ENCODE measurements at regions not wholly inside any gene's neighbourhood (a gene's known extent, or its start where the extent isn't known, plus 50 kb on each side); places are given as distances from the start of the nearest gene placed in this dataset.

- H4K20me1 ChIP-seq (ENCODE audit: low read depth, low read length), result no peaks in the 10 kb centered on the region
- H3K4me2 ChIP-seq (ENCODE audit: low read depth, low read length, poor library complexity, severe bottlenecking), result no peak overlapping the region
- H3K79me2 ChIP-seq (ENCODE audit: insufficient read depth, low read length), result no peaks in the 10 kb centered on the region
- H3K9me3 ChIP-seq (ENCODE audit: insufficient read depth, low read length), result no peaks in the 10 kb centered on the region
- no peaks in the 10 kb centered on the region for H3K36me3 ChIP-seq (ENCODE audit: low read length)
- TF ChIP-seq CTCF (IDR thresholded peaks at IDR 0.05; ENCODE audit: insufficient read depth, low read length, poor library complexity, severe bottlenecking) (no peak), EZH2phosphoT487 (conservative IDR thresholded peaks at IDR 0.05; ENCODE audit: low read length) (no peak)
- H3K9ac ChIP-seq (ENCODE audit: low read length), result no peak overlapping the region
- H2AFZ ChIP-seq (ENCODE audit: low read depth, low read length, severe bottlenecking), result no peak overlapping the region
- no peak overlapping the region for H3K27ac ChIP-seq (ENCODE audit: low read depth, low read length)
- no peaks in the 10 kb centered on the region for H3K27me3 ChIP-seq (ENCODE audit: low read length)
- H3K9me2 ChIP-seq (replicated peaks; ENCODE audit: insufficient read depth, low read length), result no peaks in the 10 kb centered on the region
- peaks cover 11% of the 10 kb centered on the region; the same call in 1 of the 2 replicates for H3F3A ChIP-seq (ENCODE audit: insufficient read depth)
- H3K4me3 ChIP-seq (ENCODE audit: insufficient read depth, low read length, poor library complexity, severe bottlenecking), result no peak overlapping the region
These were observed 222.0 kb upstream of the IL12A start for GRCh38 chr3:159766563-159767185.

GRCh38 chr3:159770998-159771397, 217.6 kb upstream of the IL12A start:
- H3K9ac ChIP-seq (ENCODE audit: low read length), result no peak overlapping the region
- no peaks in the 10 kb centered on the region for H4K20me1 ChIP-seq (ENCODE audit: low read depth, low read length)
- no peaks in the 10 kb centered on the region for H3K36me3 ChIP-seq (ENCODE audit: low read length)
- no peaks in the 10 kb centered on the region for H3K27me3 ChIP-seq (ENCODE audit: low read length)
- no peaks in the 10 kb centered on the region for H3K79me2 ChIP-seq (ENCODE audit: insufficient read depth, low read length)
- TF ChIP-seq CTCF (IDR thresholded peaks at IDR 0.05; ENCODE audit: insufficient read depth, low read length, poor library complexity, severe bottlenecking), result no peak
- TF ChIP-seq EZH2phosphoT487 (conservative IDR thresholded peaks at IDR 0.05; ENCODE audit: low read length), result no peak
- no peak overlapping the region for H2AFZ ChIP-seq (ENCODE audit: low read depth, low read length, severe bottlenecking)
- no peaks in the 10 kb centered on the region for H3K9me2 ChIP-seq (replicated peaks; ENCODE audit: insufficient read depth, low read length)
- peaks cover 2% of the 10 kb centered on the region; the same call in 1 of the 2 replicates for H3F3A ChIP-seq (ENCODE audit: insufficient read depth)
- no peak overlapping the region for H3K27ac ChIP-seq (ENCODE audit: low read depth, low read length)
- no peak overlapping the region for H3K4me2 ChIP-seq (ENCODE audit: low read depth, low read length, poor library complexity, severe bottlenecking)
- H3K4me3 ChIP-seq (ENCODE audit: insufficient read depth, low read length, poor library complexity, severe bottlenecking), result no peak overlapping the region
- H3K9me3 ChIP-seq (ENCODE audit: insufficient read depth, low read length), result no peaks in the 10 kb centered on the region

- H3K36me3 ChIP-seq (ENCODE audit: low read length), result no peaks in the 10 kb centered on the region
- H2AFZ ChIP-seq (ENCODE audit: low read depth, low read length, severe bottlenecking), result no peak overlapping the region
- H3K9ac ChIP-seq (ENCODE audit: low read length), result no peak overlapping the region
- no peaks in the 10 kb centered on the region for H3F3A ChIP-seq (ENCODE audit: insufficient read depth)
- no peak for TF ChIP-seq EZH2phosphoT487 (conservative IDR thresholded peaks at IDR 0.05; ENCODE audit: low read length)
- TF ChIP-seq CTCF (IDR thresholded peaks at IDR 0.05; ENCODE audit: insufficient read depth, low read length, poor library complexity, severe bottlenecking), result no peak
- no peaks in the 10 kb centered on the region for H3K9me3 ChIP-seq (ENCODE audit: insufficient read depth, low read length)
- no peak overlapping the region for H3K27ac ChIP-seq (ENCODE audit: low read depth, low read length)
- no peaks in the 10 kb centered on the region for H3K9me2 ChIP-seq (replicated peaks; ENCODE audit: insufficient read depth, low read length)
- no peaks in the 10 kb centered on the region for H3K79me2 ChIP-seq (ENCODE audit: insufficient read depth, low read length)
- no peak overlapping the region for H3K4me3 ChIP-seq (ENCODE audit: insufficient read depth, low read length, poor library complexity, severe bottlenecking)
- no peaks in the 10 kb centered on the region for H4K20me1 ChIP-seq (ENCODE audit: low read depth, low read length)
- H3K4me2 ChIP-seq (ENCODE audit: low read depth, low read length, poor library complexity, severe bottlenecking), result no peak overlapping the region
- H3K27me3 ChIP-seq (ENCODE audit: low read length), result no peaks in the 10 kb centered on the region
These were observed 216.6 kb upstream of the IL12A start for GRCh38 chr3:159771865-159772611.

All from SU-DHL-6 (cell line).